ENCODE measurements at regions not wholly inside any gene's neighbourhood (a gene's known extent, or its start where the extent isn't known, plus 50 kb on each side); places are given as distances from the start of the nearest gene placed in this dataset.

DNA sequence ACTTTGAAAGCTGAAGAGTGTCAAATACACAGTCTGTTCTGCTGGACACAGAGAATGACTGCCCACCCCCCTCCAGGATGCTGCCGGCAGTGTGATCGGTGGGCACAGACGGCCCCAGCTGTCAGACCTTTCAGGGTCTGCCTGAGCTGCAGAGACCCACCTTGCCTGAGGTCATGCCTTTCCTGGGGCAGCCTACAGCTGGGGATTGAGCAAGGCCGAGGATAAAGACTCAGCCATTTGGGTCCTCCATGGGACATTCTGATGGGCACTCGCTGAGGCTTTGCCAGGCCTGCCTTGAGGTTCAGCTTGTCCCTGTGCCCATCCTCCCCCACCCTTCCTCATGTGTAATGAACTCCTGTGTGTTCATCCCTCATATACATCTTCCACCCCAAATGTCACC is 102.3 kb upstream of the SMAD3 start:
- Histone ChIP-seq H3K4me3 (ENCODE audit: low read depth, low read length) (no peak overlapping the region), H3K27ac (ENCODE audit: low read depth, low read length) (no peak overlapping the region), H3K9me3 (ENCODE audit: control insufficient read depth, insufficient read depth, low read length) (no peaks in the 10 kb centered on the region), H3K27me3 (ENCODE audit: control insufficient read depth, insufficient read depth, low read length) (peaks cover 5% of the 10 kb centered on the region)
- ChIA-PET CTCF (no interaction called here), POLR2A (no interaction called here)
- TF ChIP-seq, protein P1, sequence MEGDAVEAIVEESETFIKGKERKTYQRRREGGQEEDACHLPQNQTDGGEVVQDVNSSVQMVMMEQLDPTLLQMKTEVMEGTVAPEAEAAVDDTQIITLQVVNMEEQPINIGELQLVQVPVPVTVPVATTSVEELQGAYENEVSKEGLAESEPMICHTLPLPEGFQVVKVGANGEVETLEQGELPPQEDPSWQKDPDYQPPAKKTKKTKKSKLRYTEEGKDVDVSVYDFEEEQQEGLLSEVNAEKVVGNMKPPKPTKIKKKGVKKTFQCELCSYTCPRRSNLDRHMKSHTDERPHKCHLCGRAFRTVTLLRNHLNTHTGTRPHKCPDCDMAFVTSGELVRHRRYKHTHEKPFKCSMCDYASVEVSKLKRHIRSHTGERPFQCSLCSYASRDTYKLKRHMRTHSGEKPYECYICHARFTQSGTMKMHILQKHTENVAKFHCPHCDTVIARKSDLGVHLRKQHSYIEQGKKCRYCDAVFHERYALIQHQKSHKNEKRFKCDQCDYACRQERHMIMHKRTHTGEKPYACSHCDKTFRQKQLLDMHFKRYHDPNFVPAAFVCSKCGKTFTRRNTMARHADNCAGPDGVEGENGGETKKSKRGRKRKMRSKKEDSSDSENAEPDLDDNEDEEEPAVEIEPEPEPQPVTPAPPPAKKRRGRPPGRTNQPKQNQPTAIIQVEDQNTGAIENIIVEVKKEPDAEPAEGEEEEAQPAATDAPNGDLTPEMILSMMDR (IDR thresholded peaks at IDR 0.05; ENCODE audit: low read depth, low read length), result no peak
- DNase-seq (ENCODE audit: low read depth, low spot score), result no peak

DNA sequence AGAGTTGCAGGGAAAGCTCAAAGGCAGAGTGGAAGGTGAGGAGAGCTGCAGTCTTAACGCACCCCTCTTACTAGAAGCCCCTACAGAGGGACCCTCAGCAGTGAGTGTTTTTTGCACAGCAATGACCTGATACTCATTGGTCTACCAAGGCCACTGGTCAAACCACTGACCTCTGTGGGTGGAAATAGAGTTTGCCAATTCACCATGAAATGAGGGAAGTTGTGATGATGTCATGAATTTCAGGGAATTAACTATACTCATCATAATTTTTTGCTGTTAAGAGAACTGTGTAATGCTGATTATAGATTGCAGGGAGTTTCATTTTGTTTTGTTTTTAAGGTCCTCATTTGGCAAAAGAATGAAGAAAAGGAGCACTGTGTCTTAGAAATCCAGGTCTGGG is 101.7 kb upstream of the SMAD3 start:
- Histone ChIP-seq H3K27me3 (ENCODE audit: control insufficient read depth, insufficient read depth, low read length) (peaks cover 5% of the 10 kb centered on the region), H3K4me3 (ENCODE audit: low read depth, low read length) (no peak overlapping the region), H3K27ac (ENCODE audit: low read depth, low read length) (no peak overlapping the region), H3K9me3 (ENCODE audit: control insufficient read depth, insufficient read depth, low read length) (no peaks in the 10 kb centered on the region)
- ChIA-PET POLR2A (no interaction called here), CTCF (no interaction called here)
- TF ChIP-seq, protein P1 (IDR thresholded peaks at IDR 0.05; ENCODE audit: low read depth, low read length), result no peak
- DNase-seq (ENCODE audit: low read depth, low spot score), result no peak

DNA sequence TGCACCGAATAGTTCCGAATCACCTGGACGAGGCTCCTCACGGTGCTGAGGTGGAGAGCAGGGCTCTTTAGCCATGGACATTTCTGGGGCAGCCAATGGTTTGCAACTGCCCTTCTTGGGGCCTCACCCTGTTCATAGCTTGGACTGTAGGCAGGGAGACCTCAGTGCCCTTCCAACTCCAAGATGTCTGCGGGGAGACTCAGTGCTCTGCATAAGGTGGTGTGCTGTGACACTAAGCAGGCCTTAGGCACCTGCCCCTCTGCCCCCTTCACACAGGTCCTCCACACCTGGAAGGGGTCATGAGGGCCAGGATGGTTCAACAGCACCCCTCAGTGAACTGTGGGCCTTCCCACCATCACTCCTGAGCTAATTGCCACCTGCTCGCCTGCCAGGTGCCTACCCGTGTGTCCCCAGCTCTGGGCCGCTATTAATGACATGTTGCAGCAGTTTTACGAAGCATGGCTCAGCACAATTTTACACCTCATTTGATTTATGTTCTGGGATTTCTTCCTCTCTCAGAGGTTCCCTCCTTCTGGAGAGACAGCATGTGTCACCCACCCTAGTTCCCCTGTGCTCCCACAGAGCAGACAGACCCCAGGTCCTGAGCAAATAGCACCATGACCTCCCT is 101.2 kb upstream of the SMAD3 start:
- ChIA-PET POLR2A (no interaction called here), CTCF (no interaction called here)
- TF ChIP-seq, protein P1 (IDR thresholded peaks at IDR 0.05; ENCODE audit: low read depth, low read length), result no peak

DNA sequence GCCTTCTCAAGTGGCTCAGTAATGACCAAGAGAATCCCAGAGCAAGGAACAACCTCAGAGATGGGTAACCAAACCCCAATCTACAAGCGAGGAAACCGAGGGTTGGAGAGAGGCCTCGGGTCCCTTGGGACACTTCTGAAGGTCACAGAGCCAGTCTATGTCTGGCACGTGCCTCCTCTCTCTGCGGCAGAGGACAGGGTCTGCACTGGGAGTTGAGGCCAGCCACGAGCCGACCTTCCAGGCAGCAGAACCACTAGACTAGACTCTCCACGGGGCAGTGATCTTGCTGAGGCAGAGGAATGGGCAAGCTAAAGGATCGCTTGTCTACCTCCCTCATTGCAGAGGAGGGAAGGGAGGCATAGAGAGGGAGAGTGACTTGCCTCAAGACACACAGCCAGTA is 100.6 kb upstream of the SMAD3 start:
- H3K4me3 ChIP-seq (ENCODE audit: low read depth, low read length), result no peak overlapping the region
- peaks cover 5% of the 10 kb centered on the region for H3K27me3 ChIP-seq (ENCODE audit: control insufficient read depth, insufficient read depth, low read length)
- ChIA-PET CTCF (no interaction called here), POLR2A (no interaction called here)
- TF ChIP-seq, protein P1 (IDR thresholded peaks at IDR 0.05; ENCODE audit: low read depth, low read length), result no peak
- no peaks in the 10 kb centered on the region for H3K9me3 ChIP-seq (ENCODE audit: control insufficient read depth, insufficient read depth, low read length)
- DNase-seq (ENCODE audit: low read depth, low spot score), result no peak
- no peak overlapping the region for H3K27ac ChIP-seq (ENCODE audit: low read depth, low read length)

More for the DNA sequence above, 101.2 kb upstream of the SMAD3 start:
- no peak for DNase-seq (ENCODE audit: low read depth, low spot score)
- Histone ChIP-seq H3K27ac (ENCODE audit: low read depth, low read length) (no peak overlapping the region), H3K27me3 (ENCODE audit: control insufficient read depth, insufficient read depth, low read length) (peaks cover 5% of the 10 kb centered on the region), H3K4me3 (ENCODE audit: low read depth, low read length) (no peak overlapping the region), H3K9me3 (ENCODE audit: control insufficient read depth, insufficient read depth, low read length) (no peaks in the 10 kb centered on the region)

DNA sequence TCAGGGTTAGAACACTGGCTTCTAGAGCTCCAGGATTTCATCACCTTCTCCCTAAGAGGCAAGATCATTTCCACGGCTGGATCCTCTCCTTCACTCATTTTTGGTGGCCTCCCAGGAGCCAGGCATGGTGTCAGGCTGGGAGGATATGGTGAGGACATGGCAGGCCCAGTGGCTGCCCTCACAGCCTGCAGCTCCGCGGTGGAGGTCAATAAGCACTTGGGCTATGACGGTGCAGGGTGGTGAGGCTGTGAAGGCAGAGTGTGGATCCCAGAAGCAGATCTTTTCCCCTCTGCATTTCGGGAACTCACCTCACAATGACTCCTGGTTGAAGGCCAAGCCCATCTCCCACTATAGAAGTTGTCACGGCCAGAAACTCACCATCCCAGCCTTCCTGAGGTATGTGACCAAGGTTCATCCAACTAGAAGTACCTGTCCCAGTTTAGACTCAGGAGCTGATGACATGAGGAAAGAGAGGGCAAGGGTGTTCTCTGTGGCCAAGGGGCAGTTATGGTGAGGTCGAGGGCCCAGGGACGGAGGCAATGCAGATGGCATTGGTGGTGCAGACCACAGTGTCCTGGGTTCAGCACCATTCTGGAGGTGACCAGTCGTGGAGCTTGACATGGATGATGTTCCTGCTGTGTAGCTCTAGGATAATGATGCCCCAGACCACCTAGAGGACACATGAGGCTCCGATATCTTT is 100.1 kb upstream of the SMAD3 start:
- Histone ChIP-seq H3K4me3 (ENCODE audit: low read depth, low read length) (no peak overlapping the region), H3K9me3 (ENCODE audit: control insufficient read depth, insufficient read depth, low read length) (no peaks in the 10 kb centered on the region), H3K27ac (ENCODE audit: low read depth, low read length) (no peak overlapping the region), H3K27me3 (ENCODE audit: control insufficient read depth, insufficient read depth, low read length) (peaks cover 5% of the 10 kb centered on the region)
- TF ChIP-seq, protein P1 (IDR thresholded peaks at IDR 0.05; ENCODE audit: low read depth, low read length), result no peak
- POLR2A ChIA-PET, result no interaction called here
- no peak for DNase-seq (ENCODE audit: low read depth, low spot score)
- CTCF ChIA-PET, result interaction anchor here (0.7 kb wide), 1 partner anchor 7 kb away, joined by 3 read pairs; no protein-coding TSS in a partner anchor
